HS-5 (cell line): ENCODE measurements at regions not wholly inside any gene's neighbourhood (a gene's known extent, or its start where the extent isn't known, plus 50 kb on each side); places are given as distances from the start of the nearest gene placed in this dataset.

Experiments
- DNase-seq: peaks from one replicate; pipeline ENCODE4 v3.0.0-alpha.2; 2012; ENCODE audit warnings: low read depth

DNA sequence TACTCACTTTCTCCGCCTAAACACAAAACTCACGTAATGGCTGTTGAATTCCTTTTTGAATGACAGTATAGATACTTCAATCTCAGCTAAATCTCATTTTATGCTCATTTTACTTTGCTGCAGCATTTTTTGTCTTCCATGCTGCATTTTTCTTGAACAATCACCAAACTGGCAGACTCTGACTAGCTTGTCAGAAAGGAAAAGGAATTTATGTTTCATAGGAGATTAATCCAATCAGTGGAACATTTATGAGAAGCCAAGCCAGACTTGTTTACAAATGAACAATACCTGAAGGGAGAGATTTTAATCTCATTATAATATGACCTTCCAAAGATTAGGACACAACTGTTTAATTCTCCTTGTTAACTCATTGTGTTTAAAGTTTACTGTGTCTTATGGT lies 1044.3 kb downstream of the DIAPH3 start:
- DNase-seq: no peak

DNA sequence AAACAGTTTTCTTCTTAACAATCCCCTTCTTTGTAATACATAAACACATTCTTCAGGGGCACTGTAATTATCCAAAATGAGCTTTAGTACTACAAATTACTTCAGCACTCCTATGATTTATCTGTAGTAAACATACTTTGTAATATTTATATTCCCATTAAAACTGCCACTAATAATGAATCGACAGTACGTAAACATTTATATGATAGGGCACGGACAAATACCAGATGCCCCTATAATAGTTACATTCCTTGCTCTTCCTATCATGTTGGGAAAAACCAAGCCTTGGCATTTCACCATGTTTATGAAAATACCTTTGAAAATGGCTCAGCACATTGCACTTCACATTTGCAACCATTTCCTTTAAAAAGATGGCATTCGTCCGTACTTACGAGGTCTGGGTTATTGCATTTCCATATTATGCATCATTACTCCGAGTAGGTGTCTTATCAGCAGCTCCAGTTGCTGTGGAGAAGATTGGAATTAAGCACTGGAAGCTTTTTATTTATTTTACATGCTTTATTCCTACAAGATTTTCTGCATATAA lies 1043.4 kb downstream of the DIAPH3 start:
- DNase-seq: no peak

GRCh38 chr13:59121507-59121906 lies 1042.2 kb downstream of the DIAPH3 start:
- DNase-seq: no peak

DNA sequence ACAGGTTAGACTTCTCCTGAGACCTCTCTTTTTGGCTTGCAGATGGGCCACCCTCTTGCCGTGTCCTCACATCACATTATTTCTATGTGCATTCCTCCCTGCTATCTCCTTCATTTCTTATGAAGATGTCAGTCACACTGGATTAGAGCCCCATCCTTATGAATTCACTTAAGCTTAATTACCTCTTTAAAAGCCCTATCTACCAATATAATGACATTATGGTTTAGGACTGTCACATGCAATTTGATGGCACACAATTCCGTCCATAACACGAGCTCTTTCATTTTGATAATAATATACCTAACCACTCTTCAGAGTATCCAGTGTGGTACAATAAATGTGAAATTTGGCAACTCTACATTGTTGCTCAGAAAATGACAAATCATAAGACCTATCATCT lies 1037.3 kb downstream of the DIAPH3 start:
- DNase-seq: no peak

DNA sequence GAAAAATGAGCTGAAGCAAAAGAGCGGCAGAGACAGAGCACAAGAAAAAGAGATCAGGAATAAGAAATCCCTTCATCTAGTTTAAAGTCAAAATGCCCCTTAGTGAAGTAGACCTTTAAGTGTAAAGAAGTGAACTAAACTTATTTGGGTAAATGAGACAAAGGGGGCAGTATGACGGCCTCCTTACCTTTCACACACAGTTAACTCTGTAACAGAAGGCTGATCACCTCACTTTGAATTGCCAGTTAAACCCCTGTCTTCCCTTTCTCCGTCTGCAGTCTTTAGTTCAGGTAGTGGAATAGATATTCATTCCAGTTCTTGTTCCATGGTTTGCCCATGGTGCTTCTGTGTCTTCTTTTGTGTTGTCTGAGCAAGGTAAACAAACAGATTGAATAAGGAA lies 1029.8 kb downstream of the DIAPH3 start:
- DNase-seq: no peak

- no peak for DNase-seq
Measured at GRCh38 chr13:59144700-59145099, 1019.0 kb downstream of the DIAPH3 start.

- no peak for DNase-seq
Measured at GRCh38 chr13:59145381-59145780, 1018.3 kb downstream of the DIAPH3 start.

GRCh38 chr13:59157181-59157580 lies 1006.5 kb downstream of the DIAPH3 start:
- DNase-seq: no peak

DNA sequence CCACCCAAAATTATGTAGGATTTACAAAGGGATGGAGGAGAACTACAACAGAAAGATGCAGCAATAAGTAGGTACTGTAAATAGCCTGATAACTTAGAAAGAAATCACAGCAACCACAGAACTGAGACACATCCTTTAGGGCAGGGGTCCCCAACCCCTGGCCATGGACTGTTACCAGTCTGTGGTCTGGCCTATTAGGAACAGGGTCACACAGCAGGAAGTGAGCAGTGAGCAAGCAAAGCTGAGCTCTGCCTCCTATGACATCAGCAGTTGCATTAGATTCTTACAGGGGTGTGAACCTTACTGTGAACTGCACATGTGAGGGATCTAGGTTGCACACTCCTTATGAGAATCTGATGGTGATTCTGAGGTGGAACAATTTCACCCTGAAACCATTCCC lies 997.6 kb downstream of the DIAPH3 start:
- DNase-seq: no peak

- DNase-seq: no peak
Measured at GRCh38 chr13:59172076-59172475, 991.7 kb downstream of the DIAPH3 start.

DNA sequence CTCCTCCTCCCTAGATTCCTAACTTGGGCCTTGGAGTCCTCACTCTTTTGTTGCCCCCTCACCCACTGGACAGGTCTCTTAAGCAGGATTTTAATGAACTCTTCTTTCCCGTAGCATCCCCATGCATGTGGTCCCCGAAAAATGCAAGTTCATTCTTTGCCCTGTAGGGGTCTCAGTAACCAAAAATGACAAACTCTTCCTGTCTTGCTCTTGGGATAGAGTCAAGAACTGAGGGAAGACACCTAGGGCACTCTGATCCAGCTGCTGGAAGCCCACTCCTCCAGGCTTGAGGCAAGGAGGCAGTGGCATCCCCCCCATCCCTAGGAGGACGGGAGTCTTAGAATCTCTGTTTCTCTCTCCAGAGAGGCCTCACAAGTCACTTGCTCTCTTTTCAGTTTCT lies 987.0 kb downstream of the DIAPH3 start:
- DNase-seq: no peak

- no peak for DNase-seq
Measured at GRCh38 chr13:59178344-59178743, 985.4 kb downstream of the DIAPH3 start.

DNA sequence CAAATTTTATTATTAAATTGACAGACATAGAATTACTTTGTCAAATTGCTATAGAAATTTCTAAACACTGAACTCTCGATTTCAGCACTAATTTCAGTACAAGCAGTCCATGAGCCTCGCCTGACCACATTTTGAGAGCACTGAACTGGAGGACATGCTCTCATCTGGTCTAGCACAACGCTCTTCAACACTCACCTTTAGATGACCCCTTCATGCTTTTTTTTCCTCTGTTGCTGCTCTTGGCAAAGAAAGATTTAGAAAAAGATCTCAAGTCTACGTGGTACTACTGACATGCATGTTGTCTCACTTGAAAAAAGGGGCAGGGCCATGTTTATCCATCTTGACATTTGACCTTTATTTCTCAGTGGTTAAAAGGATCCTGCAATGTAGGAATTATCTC lies 981.5 kb downstream of the DIAPH3 start:
- DNase-seq: no peak

- DNase-seq: no peak
Measured at GRCh38 chr13:59197397-59197796, 966.3 kb downstream of the DIAPH3 start.

DNA sequence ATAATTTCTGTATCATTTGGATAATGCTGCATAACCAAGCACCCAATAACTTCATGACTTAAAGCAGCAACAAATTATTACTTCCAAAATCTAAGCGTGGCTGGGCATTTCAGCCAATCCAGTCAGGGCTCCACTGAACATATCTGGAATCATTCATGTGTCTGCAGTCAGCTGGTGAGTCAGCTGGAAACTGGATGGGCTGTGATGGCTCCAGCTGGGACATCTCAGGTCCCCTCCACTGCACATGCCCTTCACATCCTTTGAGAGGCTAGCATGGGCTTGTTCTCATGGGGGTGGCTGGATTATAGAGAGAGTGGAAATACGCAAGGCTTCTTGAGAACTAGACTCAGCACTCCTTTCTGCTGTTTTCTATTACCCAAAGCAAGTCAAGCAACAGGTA lies 961.9 kb downstream of the DIAPH3 start:
- no peak for DNase-seq

DNA sequence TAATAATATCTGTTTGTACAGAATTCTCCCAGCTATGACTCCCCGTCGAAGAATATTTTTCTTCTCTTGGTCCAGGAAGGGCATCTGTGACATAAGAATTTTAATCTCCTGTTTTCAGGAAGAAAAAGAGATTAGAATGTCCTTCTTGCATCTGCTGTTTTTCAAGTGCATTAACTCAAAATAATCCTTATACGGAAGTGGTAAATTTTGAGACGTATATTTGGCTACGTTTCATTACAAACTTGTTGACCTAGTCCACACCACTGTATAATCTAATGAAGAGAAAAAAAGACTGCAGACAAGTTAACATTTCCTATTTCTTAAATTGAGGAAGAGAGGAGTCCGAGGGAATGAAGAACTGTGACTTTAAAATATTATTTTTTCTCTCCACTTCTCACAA lies 959.9 kb downstream of the DIAPH3 start:
- no peak for DNase-seq

DNA sequence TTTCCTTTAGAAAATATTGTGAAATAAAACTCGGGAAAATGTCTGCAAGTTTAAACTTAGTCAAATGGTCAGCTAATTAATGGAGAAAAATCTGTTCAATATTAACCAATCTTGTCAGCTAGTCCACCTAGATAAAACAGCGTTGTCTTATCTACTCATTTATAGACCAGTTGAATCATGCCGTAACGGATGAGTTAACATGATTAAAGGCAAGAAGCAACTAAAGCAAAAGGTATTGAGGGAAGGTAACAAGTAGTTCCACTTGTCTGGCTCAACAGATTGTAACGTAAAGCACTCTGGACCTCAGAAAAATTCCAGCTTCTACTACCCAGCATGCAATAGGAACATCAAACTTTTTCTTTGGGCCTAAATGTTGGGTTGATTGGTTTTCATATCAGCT lies 958.2 kb downstream of the DIAPH3 start:
- DNase-seq: no peak

- no peak for DNase-seq
Measured at GRCh38 chr13:59208405-59209195, 955.1 kb downstream of the DIAPH3 start.

DNA sequence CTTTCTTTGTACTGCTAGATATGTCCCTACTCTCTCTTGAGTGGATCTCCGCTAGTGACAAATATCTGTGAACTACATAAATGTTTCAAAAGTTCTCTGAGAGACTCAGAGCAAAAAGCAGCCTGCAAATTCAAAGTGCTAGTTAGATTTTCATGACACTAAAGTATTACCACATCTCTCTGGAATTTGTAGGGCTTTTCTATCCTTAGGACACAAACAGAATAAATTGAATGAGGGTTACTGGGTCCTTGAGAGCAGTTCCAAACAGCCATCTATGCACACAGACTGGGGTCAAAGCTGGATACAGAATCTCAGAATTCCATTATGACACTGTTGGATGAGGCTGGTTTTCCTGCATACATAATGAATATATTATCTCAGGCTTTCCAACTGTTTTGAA lies 953.2 kb downstream of the DIAPH3 start:
- DNase-seq: no peak

DNA sequence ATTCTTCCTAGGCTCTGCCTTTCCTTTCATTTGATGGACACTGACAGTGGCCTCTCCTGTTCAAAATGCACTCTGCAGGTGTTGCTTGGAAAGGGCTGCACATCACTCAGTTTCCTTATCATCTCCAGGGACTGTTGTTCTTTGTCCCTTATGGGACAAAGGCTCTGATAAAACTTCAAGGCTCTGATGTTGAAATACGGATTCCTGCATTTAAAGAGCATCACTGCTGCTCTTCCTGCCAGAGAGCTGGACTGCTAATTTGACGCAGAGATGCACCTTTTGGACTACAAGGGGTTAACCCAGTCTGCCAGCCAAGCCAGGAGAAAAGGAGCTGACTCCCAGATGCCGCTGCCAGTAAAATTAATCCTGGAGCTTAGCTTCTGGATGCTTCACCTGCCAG lies 952.1 kb downstream of the DIAPH3 start:
- DNase-seq: no peak

DNA sequence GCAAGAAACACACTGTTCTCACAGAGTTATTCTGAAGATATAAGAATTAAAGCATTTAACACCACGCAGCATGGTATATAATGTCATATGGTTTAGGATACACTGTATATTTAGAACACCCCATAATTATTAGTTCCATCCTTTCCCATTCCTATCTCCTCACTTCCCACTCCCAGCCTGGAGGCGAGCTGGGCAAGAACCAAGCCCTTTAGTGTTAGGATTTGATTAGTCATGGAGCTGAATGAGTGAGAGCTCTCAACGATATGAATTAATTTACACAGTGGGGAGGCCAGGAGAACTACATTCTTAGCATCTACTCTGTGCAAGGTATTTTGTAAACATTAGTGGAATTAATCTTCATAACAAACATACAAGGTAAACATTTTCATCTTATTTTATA lies 934.3 kb downstream of the DIAPH3 start:
- no peak for DNase-seq

DNA sequence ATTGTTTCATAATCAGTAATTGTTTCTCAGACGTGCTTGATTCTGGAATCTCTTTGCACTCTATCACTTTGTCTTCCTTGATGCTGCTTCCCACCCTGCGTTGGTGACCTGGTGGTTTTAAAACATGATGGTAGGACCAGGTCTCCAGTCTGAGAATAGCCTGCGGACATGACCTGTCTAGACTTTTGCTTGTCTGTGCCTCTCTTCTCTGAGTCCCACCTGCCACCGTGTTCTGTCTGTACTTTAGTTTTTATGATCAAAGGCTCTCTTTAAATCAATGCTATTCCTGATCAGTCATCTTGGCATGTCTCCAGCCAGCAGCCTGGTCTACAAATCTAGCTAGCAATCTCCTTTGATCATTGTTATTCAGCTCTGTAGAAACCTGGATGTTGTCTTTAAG lies 933.9 kb downstream of the DIAPH3 start:
- DNase-seq: no peak

DNA sequence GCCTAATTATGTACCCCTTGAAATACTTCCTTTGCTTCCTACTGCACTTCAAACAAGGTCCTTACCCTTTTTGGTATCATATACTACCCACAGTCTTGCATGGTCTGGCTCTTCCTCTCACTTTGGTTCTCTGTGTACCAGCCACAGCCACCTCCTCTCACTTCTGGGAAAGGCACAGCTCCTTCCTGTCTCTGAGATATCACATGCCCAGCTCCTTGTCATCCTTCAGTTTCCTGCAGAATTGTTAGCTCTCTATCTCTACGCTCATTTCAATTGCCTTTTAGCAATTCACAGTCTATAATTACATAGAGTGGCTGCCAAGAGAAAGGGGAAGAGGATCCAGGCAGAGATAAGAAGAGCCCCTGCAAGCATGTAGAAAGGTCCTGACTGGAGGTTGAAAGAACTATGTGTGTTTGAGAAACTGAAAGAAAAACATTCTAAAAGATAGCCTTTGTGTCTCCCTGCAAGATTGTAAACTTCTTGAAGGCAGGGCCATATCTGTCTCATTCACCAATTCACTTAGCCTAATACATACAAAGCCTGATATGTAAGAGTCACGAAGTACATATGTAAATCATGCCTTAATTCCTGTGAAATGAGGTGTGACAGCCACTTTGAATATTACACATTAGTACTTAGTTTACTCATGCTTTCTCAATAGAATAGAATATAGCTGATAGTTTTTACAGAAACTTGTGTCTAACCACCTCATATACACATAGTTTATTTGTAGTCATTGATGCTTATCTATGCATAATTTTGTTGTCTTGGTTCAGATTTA lies 933.1 kb downstream of the DIAPH3 start:
- no peak for DNase-seq
